ENCODE measurements at regions not wholly inside any gene's neighbourhood (a gene's known extent, or its start where the extent isn't known, plus 50 kb on each side); places are given as distances from the start of the nearest gene placed in this dataset.

DNA sequence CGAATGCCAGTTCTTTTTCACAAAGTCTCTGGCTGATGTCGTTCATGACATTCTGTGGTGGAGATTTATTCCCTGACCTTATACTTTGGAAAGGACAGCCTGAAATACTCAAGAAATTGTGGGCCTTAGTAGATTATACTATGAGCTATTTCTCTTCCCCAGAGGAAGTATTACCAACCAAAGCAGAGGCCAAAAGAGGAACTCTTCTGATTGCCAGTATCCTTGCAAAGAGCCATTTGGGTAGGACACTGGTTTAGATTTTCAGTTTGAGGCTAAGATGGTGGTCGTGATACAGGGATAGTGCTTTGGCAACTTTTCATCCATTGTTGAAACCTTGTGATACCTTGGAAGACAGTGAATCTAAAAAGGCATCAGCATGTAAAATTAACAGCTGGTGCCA lies 327.3 kb downstream of the HACE1 start:
- TF ChIP-seq EP300 (conservative IDR thresholded peaks at IDR 0.05; ENCODE audit: poor library complexity, severe bottlenecking) (no peak), EZH2 (IDR thresholded peaks at IDR 0.05; ENCODE audit: borderline replicate concordance, insufficient read depth, low read length, poor library complexity, severe bottlenecking) (no peak), POLR2AphosphoS5 (IDR thresholded peaks at IDR 0.05) (no peak)
- TF ChIP-seq, protein P1, sequence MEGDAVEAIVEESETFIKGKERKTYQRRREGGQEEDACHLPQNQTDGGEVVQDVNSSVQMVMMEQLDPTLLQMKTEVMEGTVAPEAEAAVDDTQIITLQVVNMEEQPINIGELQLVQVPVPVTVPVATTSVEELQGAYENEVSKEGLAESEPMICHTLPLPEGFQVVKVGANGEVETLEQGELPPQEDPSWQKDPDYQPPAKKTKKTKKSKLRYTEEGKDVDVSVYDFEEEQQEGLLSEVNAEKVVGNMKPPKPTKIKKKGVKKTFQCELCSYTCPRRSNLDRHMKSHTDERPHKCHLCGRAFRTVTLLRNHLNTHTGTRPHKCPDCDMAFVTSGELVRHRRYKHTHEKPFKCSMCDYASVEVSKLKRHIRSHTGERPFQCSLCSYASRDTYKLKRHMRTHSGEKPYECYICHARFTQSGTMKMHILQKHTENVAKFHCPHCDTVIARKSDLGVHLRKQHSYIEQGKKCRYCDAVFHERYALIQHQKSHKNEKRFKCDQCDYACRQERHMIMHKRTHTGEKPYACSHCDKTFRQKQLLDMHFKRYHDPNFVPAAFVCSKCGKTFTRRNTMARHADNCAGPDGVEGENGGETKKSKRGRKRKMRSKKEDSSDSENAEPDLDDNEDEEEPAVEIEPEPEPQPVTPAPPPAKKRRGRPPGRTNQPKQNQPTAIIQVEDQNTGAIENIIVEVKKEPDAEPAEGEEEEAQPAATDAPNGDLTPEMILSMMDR (IDR thresholded peaks at IDR 0.05; ENCODE audit: poor library complexity, severe bottlenecking) = no peak
- TF ChIP-seq, protein P2, sequence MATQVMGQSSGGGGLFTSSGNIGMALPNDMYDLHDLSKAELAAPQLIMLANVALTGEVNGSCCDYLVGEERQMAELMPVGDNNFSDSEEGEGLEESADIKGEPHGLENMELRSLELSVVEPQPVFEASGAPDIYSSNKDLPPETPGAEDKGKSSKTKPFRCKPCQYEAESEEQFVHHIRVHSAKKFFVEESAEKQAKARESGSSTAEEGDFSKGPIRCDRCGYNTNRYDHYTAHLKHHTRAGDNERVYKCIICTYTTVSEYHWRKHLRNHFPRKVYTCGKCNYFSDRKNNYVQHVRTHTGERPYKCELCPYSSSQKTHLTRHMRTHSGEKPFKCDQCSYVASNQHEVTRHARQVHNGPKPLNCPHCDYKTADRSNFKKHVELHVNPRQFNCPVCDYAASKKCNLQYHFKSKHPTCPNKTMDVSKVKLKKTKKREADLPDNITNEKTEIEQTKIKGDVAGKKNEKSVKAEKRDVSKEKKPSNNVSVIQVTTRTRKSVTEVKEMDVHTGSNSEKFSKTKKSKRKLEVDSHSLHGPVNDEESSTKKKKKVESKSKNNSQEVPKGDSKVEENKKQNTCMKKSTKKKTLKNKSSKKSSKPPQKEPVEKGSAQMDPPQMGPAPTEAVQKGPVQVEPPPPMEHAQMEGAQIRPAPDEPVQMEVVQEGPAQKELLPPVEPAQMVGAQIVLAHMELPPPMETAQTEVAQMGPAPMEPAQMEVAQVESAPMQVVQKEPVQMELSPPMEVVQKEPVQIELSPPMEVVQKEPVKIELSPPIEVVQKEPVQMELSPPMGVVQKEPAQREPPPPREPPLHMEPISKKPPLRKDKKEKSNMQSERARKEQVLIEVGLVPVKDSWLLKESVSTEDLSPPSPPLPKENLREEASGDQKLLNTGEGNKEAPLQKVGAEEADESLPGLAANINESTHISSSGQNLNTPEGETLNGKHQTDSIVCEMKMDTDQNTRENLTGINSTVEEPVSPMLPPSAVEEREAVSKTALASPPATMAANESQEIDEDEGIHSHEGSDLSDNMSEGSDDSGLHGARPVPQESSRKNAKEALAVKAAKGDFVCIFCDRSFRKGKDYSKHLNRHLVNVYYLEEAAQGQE (IDR thresholded peaks at IDR 0.05; ENCODE audit: borderline replicate concordance) = no peak
